HG03135 (cell line): ENCODE measurements at regions not wholly inside any gene's neighbourhood (a gene's known extent, or its start where the extent isn't known, plus 50 kb on each side); places are given as distances from the start of the nearest gene placed in this dataset.
"Not testable (repeated sequence)": the region's sequence is repeated elsewhere in the genome, so short reads cannot be mapped to it uniquely, and the experiment has no call there.

Experiments
- ATAC-seq: cut with Tn5 transposase; IDR thresholded peaks from one replicate; pipeline ENCODE4 v1.9.1; 2021; ENCODE audit warnings: mild to moderate bottlenecking, moderate library complexity; ENCODE audit not compliant: unreplicated experiment

DNA sequence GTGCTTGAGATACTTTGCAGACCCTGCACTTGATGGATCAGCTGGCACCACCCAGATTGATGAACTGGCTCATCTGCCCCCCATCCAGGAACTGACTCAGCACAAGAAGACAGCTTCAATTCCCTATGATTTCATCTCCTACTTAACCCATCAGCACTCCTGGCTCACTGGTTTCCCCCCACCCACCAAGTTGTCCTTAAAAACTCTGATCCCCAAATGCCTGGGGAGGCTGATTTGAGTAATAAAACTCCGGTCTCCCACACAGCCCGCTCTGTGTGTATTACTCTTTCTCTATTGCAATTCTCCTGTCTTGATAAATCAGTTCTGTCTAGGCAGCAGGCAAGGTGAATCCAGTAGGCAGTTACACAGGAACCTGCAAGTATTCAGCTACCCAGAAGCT lies 102.1 kb upstream of the TMTC4 start:
- not testable (repeated sequence) for ATAC-seq

DNA sequence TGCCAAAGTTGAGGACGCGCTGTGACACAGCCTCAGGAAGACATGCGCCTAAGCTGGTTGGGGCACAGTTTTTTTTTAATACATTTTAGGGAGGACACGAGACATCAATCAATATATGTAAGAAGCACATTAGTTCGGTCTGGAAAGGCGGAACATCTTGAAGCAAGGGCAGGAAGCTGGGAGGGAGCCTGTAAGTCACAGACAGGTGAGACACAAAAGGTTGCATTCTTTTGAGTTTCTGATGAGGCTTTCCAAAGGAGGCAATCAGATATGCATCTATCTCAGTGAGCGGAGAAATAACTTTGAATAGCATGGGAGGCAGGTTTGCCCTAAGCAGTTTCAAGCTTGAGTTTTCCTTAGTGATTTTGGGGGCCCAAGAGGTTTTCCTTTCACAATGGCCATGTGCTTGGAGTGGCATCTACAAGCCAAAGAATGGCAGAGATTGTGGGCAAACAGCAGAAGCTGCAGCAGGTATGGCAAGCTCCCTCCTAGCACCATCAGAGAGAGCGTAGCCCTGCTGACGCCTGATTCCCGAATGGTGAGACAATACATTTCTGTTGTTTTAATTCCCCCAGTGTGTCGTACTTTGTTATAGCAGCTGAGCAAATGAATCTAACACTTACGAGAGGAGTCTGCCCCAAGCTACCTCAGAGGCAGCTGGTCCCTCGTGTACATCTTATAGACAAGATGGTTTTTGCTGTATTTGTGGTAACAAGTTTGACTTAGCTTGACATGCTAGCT lies 99.5 kb upstream of the TMTC4 start:
- ATAC-seq: no peak

DNA sequence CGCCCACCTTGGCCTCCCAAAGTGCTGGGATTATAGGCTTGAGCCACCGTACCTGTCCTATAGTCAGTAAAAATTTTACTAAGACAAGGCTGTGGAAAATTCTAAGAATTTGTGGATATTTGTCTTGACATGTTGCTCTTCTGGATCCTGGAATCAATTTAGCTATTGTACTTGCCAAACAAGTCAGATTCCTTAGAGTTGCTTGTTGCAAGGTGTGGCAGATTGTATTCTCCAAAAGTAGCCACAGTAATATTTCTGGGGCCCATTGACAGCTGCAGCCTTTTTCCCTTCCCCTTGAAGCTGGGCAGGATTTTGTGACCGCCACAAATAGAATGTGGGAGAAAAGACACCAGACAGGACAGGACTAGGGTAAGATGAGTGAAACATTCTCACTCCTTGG lies 98.8 kb upstream of the TMTC4 start:
- no peak for ATAC-seq

DNA sequence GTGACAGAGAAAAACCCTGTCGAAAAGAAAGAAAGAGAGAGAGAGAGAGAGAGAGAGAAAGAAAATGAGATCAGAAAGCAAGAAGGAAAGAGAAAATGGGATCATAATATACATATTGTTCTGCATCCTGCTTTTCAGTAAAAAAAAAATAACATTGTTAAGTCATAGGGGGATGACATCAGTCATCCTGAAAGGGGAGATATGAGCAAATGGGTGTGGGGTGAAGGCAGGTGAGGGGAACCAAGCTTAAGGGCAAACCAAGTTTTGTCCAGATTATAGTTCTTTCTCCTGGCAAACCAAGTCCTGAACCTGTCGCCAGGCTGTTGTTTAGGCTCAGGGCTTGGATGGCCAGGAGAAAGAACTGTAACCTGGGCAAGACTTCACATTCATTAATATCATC lies 92.6 kb upstream of the TMTC4 start:
- ATAC-seq: no peak

DNA sequence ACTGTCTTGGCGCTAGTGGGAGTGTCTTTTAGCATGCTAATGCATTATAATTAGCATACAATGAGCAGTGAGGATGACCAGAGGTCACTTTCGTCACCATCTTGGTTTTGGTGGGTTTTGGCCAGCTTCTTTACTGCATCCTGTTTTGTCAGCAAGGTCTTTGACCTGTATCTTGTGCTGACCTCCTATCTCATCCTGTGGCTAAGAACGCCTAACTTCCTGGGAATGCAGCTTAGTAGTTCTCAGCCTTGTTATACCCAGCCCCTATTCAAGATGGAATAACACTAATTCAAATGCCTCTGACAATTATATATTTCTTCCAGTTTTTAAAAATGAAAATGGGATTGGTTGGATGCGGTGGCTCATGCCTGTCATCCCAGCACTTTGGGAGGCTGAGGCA lies 92.0 kb upstream of the TMTC4 start:
- ATAC-seq: not testable (repeated sequence)

DNA sequence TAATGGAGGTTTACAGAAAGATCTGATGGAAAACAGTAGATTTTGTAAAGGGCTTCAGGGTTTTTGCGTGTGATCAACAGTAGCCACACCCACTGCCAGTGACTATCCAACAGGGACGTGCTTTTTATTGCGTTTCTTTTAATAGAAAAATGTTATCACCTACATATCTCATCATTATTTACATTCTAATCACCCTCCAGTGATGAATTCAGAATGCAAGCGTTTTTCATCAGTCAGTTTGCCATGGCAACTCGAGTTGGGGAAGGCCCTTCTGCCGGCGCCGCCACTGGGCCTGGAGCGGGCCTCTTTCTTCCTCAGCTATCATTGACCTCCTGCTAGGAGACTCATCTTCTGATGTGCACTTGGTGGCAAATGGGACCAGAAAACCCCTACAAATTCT lies 90.3 kb upstream of the TMTC4 start:
- ATAC-seq: no peak

DNA sequence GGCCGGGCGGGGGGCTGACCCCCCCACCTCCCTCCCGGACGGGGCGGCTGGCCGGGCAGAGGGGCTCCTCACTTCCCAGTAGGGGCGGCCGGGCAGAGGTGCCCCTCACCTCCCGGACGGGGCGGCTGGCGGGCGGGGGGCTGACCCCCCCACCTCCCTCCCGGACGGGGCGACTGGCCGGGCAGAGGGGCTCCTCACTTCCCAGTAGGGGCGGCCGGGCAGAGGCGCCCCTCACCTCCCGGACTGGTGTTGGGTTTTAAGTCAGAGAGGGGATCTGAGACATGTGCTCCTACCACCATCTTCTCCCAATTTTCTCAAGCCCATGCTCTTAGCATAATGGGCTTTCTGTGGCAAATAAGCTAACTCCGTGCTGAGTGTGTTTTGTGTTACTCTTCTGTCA lies 87.5 kb upstream of the TMTC4 start:
- ATAC-seq: not testable (repeated sequence)

DNA sequence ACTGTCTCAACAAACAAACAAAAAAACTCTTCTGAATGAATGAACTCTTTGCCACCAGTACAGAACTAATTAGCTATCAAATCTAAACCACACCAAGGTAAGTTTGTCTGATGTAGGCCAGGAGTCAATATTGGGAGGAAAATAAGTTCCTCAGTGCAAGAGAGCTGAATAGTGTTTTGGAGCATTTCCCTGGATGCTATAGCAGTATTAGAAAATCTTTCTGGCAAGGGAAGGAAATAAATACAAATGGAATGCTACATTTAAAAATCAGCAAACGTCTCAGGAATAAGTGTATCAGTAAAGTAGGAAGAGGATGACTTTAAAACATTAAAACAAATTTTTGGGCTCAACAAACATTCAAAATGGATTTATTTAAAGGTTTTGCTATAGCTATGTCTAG lies 81.3 kb upstream of the TMTC4 start:
- no peak for ATAC-seq

DNA sequence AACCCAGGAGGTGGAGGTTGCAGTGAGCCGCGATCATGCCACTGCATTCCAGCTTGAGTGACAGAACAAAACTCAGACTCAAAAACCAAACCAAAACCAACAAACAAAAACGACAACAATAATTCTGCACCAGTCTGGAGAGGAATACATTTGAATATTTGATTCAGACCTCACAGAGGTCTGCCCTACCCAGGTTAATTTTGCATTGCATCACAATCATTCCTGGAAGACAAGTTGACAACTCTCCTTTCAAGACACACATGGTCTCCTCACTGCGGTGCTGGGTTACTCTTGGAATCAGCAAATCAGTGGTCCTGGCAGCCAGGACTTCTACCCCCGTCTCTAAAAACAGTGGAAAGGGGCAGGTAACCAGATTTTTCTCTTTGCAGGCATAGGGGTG lies 79.9 kb upstream of the TMTC4 start:
- ATAC-seq: no peak

DNA sequence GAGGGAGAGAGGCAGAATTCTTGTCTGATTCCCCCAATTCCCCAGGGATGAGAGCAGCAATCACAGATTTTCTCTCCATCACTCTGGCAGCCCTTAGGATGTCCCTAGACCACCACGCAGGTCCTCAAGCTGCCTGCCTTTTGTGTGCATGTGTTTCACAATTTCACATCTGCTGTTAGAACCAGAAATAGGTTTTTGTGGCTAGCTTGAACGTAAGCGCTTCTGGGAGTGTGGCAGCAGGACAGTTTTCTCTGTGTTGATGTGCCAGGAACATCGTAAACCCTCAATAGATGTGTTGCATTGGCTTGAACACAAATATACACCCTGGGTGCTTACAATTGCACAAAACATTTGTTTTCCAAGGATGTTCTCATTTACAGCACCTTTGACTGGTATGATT lies 78.8 kb upstream of the TMTC4 start:
- ATAC-seq: no peak

DNA sequence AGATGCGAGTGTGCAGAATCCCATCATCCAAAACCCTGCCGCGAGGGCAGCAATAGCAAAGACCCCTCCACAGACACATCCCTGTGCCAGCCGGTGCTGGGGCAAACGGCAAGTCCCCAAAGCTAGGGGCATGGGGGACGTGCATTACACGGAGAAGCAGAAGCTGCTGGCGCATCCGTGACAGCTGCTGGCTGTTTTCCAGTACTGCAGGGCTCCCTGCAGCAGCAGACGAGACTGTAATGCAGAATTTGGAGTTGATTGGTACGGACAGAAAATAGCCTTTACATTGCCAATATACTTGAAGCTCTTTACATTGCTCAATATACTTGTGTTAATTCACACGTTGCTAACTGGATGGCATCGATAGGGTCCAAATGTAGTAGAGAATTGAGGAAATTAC lies 77.2 kb upstream of the TMTC4 start:
- ATAC-seq: no peak

DNA sequence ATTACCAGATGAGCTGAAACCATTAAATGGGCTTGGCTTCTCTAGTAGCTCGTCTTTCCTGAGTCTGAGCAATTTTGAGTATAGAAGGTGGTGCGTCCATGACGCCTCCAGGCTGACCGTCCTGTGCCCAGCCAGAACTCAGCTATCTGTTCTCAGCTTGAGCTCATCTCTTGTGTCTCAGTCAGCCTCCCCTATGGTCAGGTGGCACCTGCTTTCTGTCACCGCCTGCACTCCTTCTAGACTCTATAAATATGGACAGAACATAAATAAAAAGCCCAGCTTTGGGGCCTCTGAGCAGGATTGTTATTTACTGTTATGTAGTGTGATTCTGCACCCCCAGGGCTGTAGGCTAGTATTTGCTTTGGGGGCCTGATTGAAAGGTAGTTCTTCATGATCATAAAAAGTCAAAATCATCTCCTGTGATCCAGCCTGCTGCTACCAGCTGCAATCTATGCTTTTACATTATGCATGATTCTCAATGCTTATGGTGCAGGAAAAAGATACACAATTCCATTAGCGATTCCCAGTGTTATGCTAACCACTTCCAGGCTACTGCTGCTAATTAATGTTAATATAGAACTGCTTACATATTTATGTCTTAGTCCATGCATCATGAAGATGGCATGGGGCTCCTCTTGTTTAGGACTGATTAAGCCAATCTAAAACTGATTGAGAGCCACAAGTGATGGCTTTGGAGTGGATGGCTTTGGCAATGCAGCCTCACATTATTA lies 72.5 kb upstream of the TMTC4 start:
- no peak for ATAC-seq

DNA sequence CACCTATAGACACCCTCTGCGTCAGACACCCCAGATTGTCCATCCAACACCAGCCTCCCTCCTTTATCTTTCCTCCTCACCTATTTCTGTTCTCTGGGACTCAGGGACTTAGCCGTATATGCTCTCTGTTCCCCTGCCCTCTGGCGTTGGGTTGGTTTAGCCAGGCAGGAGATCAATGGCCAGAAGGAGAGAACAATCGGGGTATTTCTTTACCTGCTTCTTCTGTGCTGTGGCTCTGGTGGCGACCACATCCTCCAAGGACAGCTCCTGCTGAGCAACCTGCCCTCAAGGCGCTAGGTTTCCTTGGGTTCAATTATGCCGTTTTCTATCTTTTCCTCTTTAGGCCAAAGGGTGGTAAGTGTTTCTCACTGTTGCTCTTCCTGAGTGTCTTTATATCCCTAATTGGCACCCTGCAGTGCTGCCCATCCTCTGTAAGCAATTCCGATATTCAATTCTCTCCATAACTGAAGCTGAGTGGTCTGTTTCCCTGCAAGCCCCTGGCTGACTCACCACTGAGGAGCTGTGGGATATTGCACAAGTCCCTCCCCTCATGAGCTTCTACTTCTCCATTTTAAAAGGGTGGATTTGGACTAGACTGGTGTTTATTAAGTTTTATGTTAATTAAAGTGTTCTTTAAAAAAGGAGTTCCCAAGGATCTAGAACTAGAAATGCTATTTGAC lies 63.7 kb upstream of the TMTC4 start:
- ATAC-seq: no peak

DNA sequence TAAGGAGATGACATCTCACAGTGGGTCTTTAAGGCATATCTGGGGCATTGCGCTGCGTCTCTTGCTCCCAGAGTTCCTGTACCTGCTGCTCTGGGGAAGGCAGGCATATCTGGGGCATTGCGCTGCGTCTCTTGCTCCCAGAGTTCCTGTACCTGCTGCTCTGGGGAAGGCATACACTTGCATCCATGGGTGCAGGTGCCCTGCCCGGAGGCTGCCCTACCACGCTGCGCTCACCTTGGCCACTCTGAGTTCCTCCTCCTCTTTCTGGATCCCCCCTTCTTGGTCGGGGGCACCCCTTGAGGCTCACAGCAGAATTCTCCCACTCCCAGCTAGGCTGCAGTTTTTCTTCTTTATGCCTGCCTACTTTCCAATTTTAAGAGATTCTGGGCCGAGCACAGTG lies 60.9 kb upstream of the TMTC4 start:
- no peak for ATAC-seq

DNA sequence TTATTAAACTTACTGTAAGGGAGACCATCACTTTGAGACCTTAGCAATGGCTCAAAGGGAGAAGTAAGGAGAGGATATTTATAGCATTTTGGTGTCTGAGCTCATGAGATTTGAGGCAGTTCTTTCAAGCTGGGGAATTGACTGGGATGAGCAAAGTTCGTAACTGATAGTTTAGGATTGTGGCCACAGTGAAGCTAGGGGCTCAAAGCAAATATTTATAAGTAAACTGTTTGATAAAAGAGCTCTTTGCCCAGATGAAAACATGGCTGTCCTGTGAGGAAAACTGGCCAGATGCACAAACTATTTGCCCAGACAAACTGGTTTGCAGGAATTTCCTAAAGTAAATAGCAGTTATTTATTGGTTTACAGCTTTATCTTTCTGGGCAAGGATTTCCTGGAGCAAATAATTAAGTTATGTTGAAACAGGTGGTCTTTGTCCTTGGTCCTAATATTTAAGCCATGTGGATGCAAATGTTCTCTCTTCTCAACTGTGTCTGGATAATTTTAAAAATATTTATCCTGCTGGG lies 59.7 kb upstream of the TMTC4 start:
- no peak for ATAC-seq

DNA sequence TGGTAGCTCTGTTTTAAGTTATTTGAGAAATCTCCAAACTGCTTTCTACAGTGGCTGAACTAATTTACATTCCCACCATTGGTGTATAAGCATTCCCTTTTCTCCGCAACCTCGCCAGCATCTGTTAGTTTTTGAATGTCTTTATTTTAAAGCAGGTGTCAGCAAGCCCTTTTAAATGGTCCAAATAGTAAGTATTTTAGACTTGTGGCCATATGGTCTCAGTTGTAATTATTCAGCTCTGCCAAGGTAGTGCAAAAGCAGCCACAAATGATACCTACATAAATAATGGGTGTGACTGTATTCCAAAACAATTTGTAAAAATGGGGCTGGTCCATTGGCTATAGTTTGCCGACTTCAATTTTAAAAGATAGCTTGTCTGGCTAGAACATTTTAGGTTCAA lies 58.7 kb upstream of the TMTC4 start:
- ATAC-seq: no peak

DNA sequence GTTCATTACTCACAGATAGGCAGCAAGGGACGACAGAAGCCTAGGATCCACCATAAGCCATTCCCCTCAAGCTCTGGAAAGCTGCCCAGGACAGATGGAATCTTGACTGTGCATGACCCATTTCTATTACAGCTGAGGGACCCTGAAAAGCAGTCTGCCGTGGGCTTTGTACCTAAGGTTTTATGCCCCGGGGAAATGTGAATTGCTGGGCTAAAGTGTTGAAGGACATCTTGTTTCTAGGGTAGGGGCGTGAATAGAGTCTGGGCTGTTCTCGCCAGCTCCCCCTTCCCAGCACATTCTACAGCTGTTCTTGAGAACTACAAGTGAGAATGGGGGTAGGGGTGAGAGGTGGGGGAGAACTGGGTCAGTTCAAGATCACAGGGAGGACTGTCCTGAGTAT lies 53.6 kb upstream of the TMTC4 start:
- no peak for ATAC-seq

DNA sequence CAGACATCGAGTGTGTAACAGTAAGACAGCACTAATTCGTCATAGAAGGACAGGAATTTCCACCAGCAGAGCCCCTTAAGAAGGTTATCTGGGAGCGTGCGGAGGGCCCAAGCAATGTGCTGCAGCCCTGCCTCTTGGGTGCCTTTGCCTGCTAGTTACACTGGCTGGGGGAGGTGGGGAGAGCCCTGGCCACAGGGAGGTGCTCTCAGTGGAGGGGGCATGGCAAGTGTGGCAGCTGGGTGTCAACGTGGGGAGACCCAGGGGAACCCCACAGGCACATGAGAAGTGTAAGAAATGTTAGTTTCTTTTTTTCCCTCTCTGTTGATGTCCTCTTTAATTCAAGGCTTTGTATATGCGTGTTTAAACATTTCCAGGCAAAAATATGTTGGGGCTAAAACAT lies 50.9 kb upstream of the TMTC4 start:
- no peak for ATAC-seq

DNA sequence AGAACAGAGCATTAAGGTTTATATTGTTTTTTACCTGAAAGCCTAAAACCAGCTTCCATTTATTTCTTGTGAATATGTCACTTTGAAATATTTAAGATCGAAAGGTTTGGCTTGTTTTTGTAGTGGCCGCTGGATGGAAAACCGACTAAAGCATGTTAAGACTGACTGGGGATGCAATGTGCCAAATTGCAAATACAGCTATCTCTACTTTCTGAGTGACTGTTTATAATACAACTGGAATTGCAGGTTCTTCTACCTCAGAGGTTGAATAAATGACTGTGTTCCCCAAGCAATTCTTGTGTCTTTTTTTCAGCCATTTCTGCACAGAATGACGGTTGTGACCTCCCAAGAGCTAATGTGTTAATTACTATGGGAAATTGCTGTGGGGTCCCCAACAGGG lies 50.0 kb upstream of the TMTC4 start:
- ATAC-seq: no peak
